ENCODE measurements at regions not wholly inside any gene's neighbourhood (a gene's known extent, or its start where the extent isn't known, plus 50 kb on each side); places are given as distances from the start of the nearest gene placed in this dataset.

DNA sequence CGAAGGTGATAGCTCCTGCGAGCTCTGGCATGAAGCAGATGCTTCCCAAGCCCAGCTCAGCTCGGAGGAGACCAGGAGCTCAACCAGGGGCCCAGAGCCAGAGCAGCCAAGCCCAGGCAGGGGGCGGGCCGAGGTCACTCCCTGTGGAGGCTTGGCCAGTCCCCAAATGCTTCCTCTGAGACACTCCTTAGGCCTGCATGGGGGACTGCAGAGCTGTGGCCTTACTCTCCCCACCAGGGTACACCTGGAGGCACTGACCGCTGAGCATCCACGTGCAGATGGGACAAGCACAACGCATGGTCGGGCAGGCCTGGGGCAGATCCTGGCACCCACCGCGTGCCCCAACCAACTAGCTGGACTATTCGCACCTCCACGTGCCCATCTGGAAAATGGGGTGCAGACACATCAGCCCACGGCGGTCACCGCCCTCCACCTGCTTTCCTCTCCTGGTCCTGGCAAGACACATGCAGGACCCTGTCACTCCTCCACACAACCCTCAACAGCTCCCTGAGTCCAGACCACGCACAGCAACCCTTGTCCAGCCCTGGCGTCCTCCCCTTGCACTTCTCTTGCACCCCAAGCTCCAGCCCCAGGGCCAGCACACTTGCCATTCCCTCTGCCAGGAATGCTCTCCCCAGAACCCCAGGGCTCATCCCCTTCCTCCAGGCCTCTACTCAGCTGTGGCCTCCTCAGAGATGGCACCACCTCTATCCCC, 164.7 kb upstream of the IQSEC1 start:
- no TSS peak for BruUV-seq (replicated peaks)
- H3K36me3 ChIP-seq (ENCODE audit: low read depth), result no peaks in the 10 kb centered on the region
- TF ChIP-seq, protein P1, sequence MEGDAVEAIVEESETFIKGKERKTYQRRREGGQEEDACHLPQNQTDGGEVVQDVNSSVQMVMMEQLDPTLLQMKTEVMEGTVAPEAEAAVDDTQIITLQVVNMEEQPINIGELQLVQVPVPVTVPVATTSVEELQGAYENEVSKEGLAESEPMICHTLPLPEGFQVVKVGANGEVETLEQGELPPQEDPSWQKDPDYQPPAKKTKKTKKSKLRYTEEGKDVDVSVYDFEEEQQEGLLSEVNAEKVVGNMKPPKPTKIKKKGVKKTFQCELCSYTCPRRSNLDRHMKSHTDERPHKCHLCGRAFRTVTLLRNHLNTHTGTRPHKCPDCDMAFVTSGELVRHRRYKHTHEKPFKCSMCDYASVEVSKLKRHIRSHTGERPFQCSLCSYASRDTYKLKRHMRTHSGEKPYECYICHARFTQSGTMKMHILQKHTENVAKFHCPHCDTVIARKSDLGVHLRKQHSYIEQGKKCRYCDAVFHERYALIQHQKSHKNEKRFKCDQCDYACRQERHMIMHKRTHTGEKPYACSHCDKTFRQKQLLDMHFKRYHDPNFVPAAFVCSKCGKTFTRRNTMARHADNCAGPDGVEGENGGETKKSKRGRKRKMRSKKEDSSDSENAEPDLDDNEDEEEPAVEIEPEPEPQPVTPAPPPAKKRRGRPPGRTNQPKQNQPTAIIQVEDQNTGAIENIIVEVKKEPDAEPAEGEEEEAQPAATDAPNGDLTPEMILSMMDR (conservative IDR thresholded peaks at IDR 0.05), result no peak
- no peak for TF ChIP-seq EZH2 (IDR thresholded peaks at IDR 0.05; ENCODE audit: low read depth)
- H3K27ac ChIP-seq, result no peak overlapping the region
- no peak overlapping the region for H3K4me3 ChIP-seq
- H3F3A ChIP-seq (ENCODE audit: insufficient read depth, low read depth), result no peaks in the 10 kb centered on the region
- POLR2A ChIA-PET (ENCODE audit: unreplicated experiment), result no interaction called here
- H4K20me1 ChIP-seq (ENCODE audit: insufficient read depth), result no peaks in the 10 kb centered on the region
- H3K9me3 ChIP-seq (ENCODE audit: insufficient read depth, low read depth), result no peaks in the 10 kb centered on the region
- peaks cover 12% of the 10 kb centered on the region for H3K4me1 ChIP-seq (replicated peaks; ENCODE audit: insufficient read depth)
- CTCF ChIA-PET, result no interaction called here
- DNase-seq, result no peak
- H3K79me2 ChIP-seq (ENCODE audit: low read depth), result no peaks in the 10 kb centered on the region
- intact Hi-C loops (cut with micrococcal nuclease; ENCODE audit: unreplicated experiment), result no loop called here
- no peaks in the 10 kb centered on the region for H3K9me2 ChIP-seq (ENCODE audit: insufficient read depth)
- no peak overlapping the region for H2AFZ ChIP-seq
- H3K4me2 ChIP-seq, result no peak overlapping the region
- H3K27me3 ChIP-seq (ENCODE audit: insufficient read depth, low read depth), result no peaks in the 10 kb centered on the region

DNA sequence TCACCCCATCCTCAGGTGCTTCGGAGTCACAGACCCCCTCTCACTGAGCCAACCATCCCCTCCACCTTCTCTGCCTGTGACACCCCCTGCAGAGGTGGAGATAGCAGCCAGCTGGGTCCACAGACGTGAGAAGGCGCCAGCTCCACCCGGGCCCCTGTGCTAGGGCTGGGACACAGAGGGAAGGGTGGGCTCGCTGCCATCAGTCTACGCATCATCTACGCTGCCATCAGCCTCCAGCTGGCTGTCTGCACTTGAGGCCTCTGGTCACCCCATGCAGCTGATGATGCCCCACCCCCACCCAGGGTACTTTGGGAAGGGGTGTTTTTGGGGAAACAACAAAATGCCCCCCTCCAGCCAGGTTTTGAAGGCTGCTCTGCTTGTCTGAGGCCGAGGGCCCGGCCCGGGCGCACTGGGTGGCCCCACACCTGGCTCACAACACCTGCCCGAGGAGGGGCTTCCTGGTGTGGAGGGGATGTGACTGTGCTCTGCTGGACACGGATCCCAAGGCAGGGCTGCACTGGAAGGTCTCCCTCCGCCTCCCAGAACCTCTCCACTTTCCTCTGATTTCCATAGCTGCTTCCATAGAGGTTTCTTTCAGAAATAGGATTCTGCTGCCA, 163.4 kb upstream of the IQSEC1 start:
- CTCF ChIA-PET, result no interaction called here
- intact Hi-C loops (cut with micrococcal nuclease; ENCODE audit: unreplicated experiment), result no loop called here
- no peak for TF ChIP-seq EZH2 (IDR thresholded peaks at IDR 0.05; ENCODE audit: low read depth)
- TF ChIP-seq, protein P1 (conservative IDR thresholded peaks at IDR 0.05), result no peak

DNA sequence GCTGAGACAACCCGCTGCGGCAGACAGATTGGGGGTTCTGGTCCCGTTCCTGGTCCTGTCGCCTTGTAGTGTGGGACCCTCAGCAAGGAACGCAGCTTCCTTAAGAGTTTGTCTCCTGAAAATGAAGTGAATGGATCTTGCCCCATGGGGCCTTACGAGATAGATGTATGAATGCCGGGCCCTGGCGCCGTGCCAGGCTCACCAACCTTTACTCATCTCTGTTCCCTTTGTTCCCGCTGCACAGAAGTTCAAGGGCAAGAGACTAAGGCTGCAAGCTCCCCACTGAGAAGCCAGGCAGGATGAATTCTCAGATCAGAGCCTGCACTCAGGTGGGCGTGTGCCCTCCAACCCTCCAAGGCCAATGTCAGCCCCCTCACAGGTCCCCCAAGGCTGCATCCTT, 162.7 kb upstream of the IQSEC1 start:
- Histone ChIP-seq H3K27me3 (ENCODE audit: insufficient read depth, low read depth) (no peaks in the 10 kb centered on the region), H3K9me3 (ENCODE audit: insufficient read depth, low read depth) (no peaks in the 10 kb centered on the region), H2AFZ (no peak overlapping the region), H3K9me2 (ENCODE audit: insufficient read depth) (no peaks in the 10 kb centered on the region), H3K4me2 (no peak overlapping the region), H3K4me3 (no peak overlapping the region), H4K20me1 (ENCODE audit: insufficient read depth) (no peaks in the 10 kb centered on the region), H3K4me1 (replicated peaks; ENCODE audit: insufficient read depth) (peaks cover 12% of the 10 kb centered on the region), H3K36me3 (ENCODE audit: low read depth) (no peaks in the 10 kb centered on the region), H3K79me2 (ENCODE audit: low read depth) (no peaks in the 10 kb centered on the region), H3K27ac (no peak overlapping the region), H3F3A (ENCODE audit: insufficient read depth, low read depth) (no peaks in the 10 kb centered on the region)
- ChIA-PET POLR2A (ENCODE audit: unreplicated experiment) (no interaction called here), CTCF (no interaction called here)
- BruUV-seq (replicated peaks), result no TSS peak
- intact Hi-C loops (cut with micrococcal nuclease; ENCODE audit: unreplicated experiment), result no loop called here
- TF ChIP-seq, protein P1 (conservative IDR thresholded peaks at IDR 0.05), result no peak
- no peak for TF ChIP-seq EZH2 (IDR thresholded peaks at IDR 0.05; ENCODE audit: low read depth)
- no peak for DNase-seq

More for the DNA sequence above, 163.4 kb upstream of the IQSEC1 start:
- no peaks in the 10 kb centered on the region for H3K36me3 ChIP-seq (ENCODE audit: low read depth)
- H4K20me1 ChIP-seq (ENCODE audit: insufficient read depth), result no peaks in the 10 kb centered on the region
- POLR2A ChIA-PET (ENCODE audit: unreplicated experiment), result no interaction called here
- H3K27me3 ChIP-seq (ENCODE audit: insufficient read depth, low read depth), result no peaks in the 10 kb centered on the region
- H3K27ac ChIP-seq, result no peak overlapping the region
- DNase-seq, result no peak
- H3K79me2 ChIP-seq (ENCODE audit: low read depth), result no peaks in the 10 kb centered on the region
- H2AFZ ChIP-seq, result no peak overlapping the region
- no TSS peak for BruUV-seq (replicated peaks)
- no peak overlapping the region for H3K4me3 ChIP-seq
- H3K9me2 ChIP-seq (ENCODE audit: insufficient read depth), result no peaks in the 10 kb centered on the region
- H3K4me1 ChIP-seq (replicated peaks; ENCODE audit: insufficient read depth), result peaks cover 12% of the 10 kb centered on the region
- H3K9me3 ChIP-seq (ENCODE audit: insufficient read depth, low read depth), result no peaks in the 10 kb centered on the region
- H3K4me2 ChIP-seq, result no peak overlapping the region
- no peaks in the 10 kb centered on the region for H3F3A ChIP-seq (ENCODE audit: insufficient read depth, low read depth)
